Endothelial cell of umbilical vein (primary cell): ENCODE measurements at regions not wholly inside any gene's neighbourhood (a gene's known extent, or its start where the extent isn't known, plus 50 kb on each side); places are given as distances from the start of the nearest gene placed in this dataset.

Source experiments
- BruUV-seq: library from RNA; stranded (reverse); fragments of 400-500 nt; replicated peaks from 2 replicates; lab custom pipeline; 2021; lab: Mats Ljungman, UMichigan
- CTCF ChIA-PET: fragments of 300-600, 350-600 bp; sonication (Branson Sonifier 250); formaldehyde crosslinking; loops from one replicate; lab custom pipeline; 2021; ENCODE audit warnings: antibody characterized with exemption, inconsistent platforms; lab: Charles Lee
- POLR2A ChIA-PET: fragments of 300-600, 350-600 bp; sonication (Branson Sonifier 250); formaldehyde crosslinking; loops from one replicate; lab custom pipeline; 2021; ENCODE audit warnings: antibody characterized with exemption, inconsistent platforms; lab: Charles Lee
- DNase-seq: peaks from one replicate; pipeline ENCODE4 v3.0.0-alpha.2; 2011; ENCODE audit warnings: low read depth, low spot score
- FAIRE-seq: peaks from 2 replicates; lab custom pipeline; 2011; peaks lifted over from hg19 to GRCh38; lab: Jason Lieb, UNC
- H2AFZ ChIP-seq: 2 replicates; pipeline ENCODE4 v1.6.0; 2012; ENCODE audit warnings: low read depth, low read length, control low read depth, inconsistent platforms
- H3K27ac ChIP-seq: 2 replicates; pipeline ENCODE4 v1.5.1; 2011; ENCODE audit warnings: low read depth, mild to moderate bottlenecking, control low read depth, low read length, moderate library complexity; ENCODE audit not compliant: insufficient read depth
- H3K27me3 ChIP-seq, 2 experiments: 2 replicates each; pipeline versions ENCODE4 v1.6.0 to v1.6.1; 2011; ENCODE audit warnings: low read length in 2 of 2, mixed read lengths in 1 of 2; ENCODE audit not compliant: control insufficient read depth in 2 of 2, insufficient read depth in 2 of 2
- H3K36me3 ChIP-seq, 2 experiments: 2 replicates in 1 of 2; 3 replicates in 1 of 2; pipeline ENCODE4 v1.5.1; 2011; ENCODE audit warnings: low read length in 2 of 2, mild to moderate bottlenecking in 1 of 2, moderate library complexity in 1 of 2; ENCODE audit not compliant: control insufficient read depth in 2 of 2, insufficient read depth in 2 of 2; ENCODE audit errors: extremely low read depth in 1 of 2
- H3K4me1 ChIP-seq: 3 replicates; pipeline ENCODE4 v1.5.1; 2011; ENCODE audit warnings: mild to moderate bottlenecking, low read length; ENCODE audit not compliant: control insufficient read depth, insufficient read depth; ENCODE audit errors: extremely low read depth
- H3K4me2 ChIP-seq: 2 replicates; pipeline ENCODE4 v1.6.1; 2011; ENCODE audit warnings: low read length, control low read depth, mixed read lengths; ENCODE audit not compliant: insufficient read depth
- H3K4me3 ChIP-seq, 3 experiments: fragments of 200-600 bp in 1 of 3; sonication (generic), shearing (Covaris generic) in 1 of 3; replicated peaks in 1 of 3; 2 replicates each; pipeline ENCODE4 v1.5.1; 2011 to 2016; ENCODE audit warnings: control low read depth in 3 of 3, low read length in 3 of 3, mild to moderate bottlenecking in 2 of 3, inconsistent platforms in 1 of 3, low read depth in 1 of 3, moderate library complexity in 1 of 3; ENCODE audit not compliant: insufficient read depth in 1 of 3
- H3K79me2 ChIP-seq: 2 replicates; pipeline ENCODE4 v1.6.0; 2012; ENCODE audit warnings: low read length, inconsistent platforms; ENCODE audit not compliant: control insufficient read depth, insufficient read depth
- H3K9ac ChIP-seq: replicated peaks from 2 replicates; pipeline ENCODE3; 2011; ENCODE audit warnings: low read length, control low read depth; ENCODE audit not compliant: insufficient read depth; ENCODE audit errors: extremely low read depth
- H3K9me1 ChIP-seq: replicated peaks from 3 replicates; pipeline ENCODE4 v1.6.0; 2011; ENCODE audit warnings: mild to moderate bottlenecking, low read length; ENCODE audit not compliant: control insufficient read depth, insufficient read depth; ENCODE audit errors: extremely low read depth
- H3K9me3 ChIP-seq: replicated peaks from 2 replicates; pipeline ENCODE4 v1.5.1; 2012; ENCODE audit warnings: low read length, inconsistent platforms; ENCODE audit not compliant: control insufficient read depth, insufficient read depth
- H4K20me1 ChIP-seq: replicated peaks from 2 replicates; pipeline ENCODE3; 2011; ENCODE audit warnings: mild to moderate bottlenecking, low read length; ENCODE audit not compliant: control insufficient read depth, insufficient read depth; ENCODE audit errors: extremely low read depth
- CTCF ChIP-seq, 2 donors: IDR thresholded peaks; 1 replicate in 1 of 2; 2 replicates in 1 of 2; pipeline ENCODE4 v1.5.1; 2011; ENCODE audit warnings: low read length in 2 of 2, mild to moderate bottlenecking in 2 of 2, moderate library complexity in 2 of 2, control low read depth in 1 of 2, inconsistent platforms in 1 of 2, low read depth in 1 of 2; ENCODE audit not compliant: insufficient read depth in 1 of 2; ENCODE audit errors: extremely low read depth in 1 of 2
- EZH2 ChIP-seq: IDR thresholded peaks from 2 replicates; pipeline ENCODE4 v1.6.1; 2012; ENCODE audit warnings: borderline replicate concordance, low read depth, mild to moderate bottlenecking, moderate library complexity, low read length, inconsistent platforms; ENCODE audit not compliant: severe bottlenecking
- FOS ChIP-seq: IDR thresholded peaks from 2 replicates; pipeline ENCODE4 v1.6.1; 2011; ENCODE audit warnings: mild to moderate bottlenecking, low read length, moderate library complexity, borderline replicate concordance; ENCODE audit not compliant: insufficient read depth
- GATA2 ChIP-seq: IDR thresholded peaks from 2 replicates; pipeline ENCODE4 v1.7.0; 2011; ENCODE audit warnings: low read depth, mild to moderate bottlenecking, moderate library complexity, mixed read lengths, low read length; ENCODE audit not compliant: insufficient read length, insufficient read depth
- JUN ChIP-seq: IDR thresholded peaks from 2 replicates; pipeline ENCODE4 v1.6.1; 2011; ENCODE audit warnings: borderline replicate concordance, low read depth; ENCODE audit not compliant: insufficient read length, insufficient read depth
- MAX ChIP-seq: IDR thresholded peaks from 2 replicates; pipeline ENCODE4 v1.6.1; 2011; ENCODE audit not compliant: insufficient read depth, insufficient read length
- MYC ChIP-seq: IDR thresholded peaks from one replicate; pipeline ENCODE4 v1.6.1; 2011; ENCODE audit warnings: mild to moderate bottlenecking, low read depth, low read length
- POLR2A ChIP-seq: IDR thresholded peaks from 2 replicates; pipeline ENCODE4 v1.6.1; 2012; ENCODE audit warnings: low read depth, mild to moderate bottlenecking, control low read depth, low read length
- POLR2AphosphoS5 ChIP-seq: IDR thresholded peaks from 2 replicates; pipeline ENCODE4 v1.6.1; 2012; ENCODE audit warnings: low read depth, mild to moderate bottlenecking, control low read depth, low read length, moderate library complexity; ENCODE audit not compliant: insufficient read depth
- dilution Hi-C: fragments of 300-500 bp; cut with MboI; formaldehyde crosslinking; loops from one replicate; pipeline ENCODE4 v1.15.0; 2019; ENCODE audit warnings: low sequenced_read_pairs; ENCODE audit not compliant: extremely low pct_ligation_motif_present
- intact Hi-C: fragments of 100-400 bp; cut with micrococcal nuclease; formaldehyde crosslinking; loops from one replicate; pipeline ENCODE4 v1.10.0; 2022

- dilution Hi-C loops (no loop called here), intact Hi-C loops (no loop called here)
- Histone ChIP-seq H4K20me1 (no peaks in the 10 kb centered on the region), H2AFZ (no peak overlapping the region), H3K4me3 (no peak overlapping the region), H3K9me3 (no peaks in the 10 kb centered on the region), H3K9me1 (no peaks in the 10 kb centered on the region), H3K79me2 (no peaks in the 10 kb centered on the region), H3K27ac (no peak overlapping the region), H3K27me3 (no peaks in the 10 kb centered on the region), H3K4me1 (peaks cover 2% of the 10 kb centered on the region), H3K4me2 (no peak overlapping the region), H3K36me3 (no peaks in the 10 kb centered on the region), H3K9ac (no peak overlapping the region)
- DNase-seq (no peak), FAIRE-seq (no peak)
- POLR2A ChIA-PET, result no interaction called here
- BruUV-seq, result no TSS peak
- TF ChIP-seq GATA2 (no peak), EZH2 (no peak), MAX (no peak), POLR2A (no peak), JUN (no peak), POLR2AphosphoS5 (no peak), MYC (no peak), FOS (no peak), CTCF (IDR thresholded peaks at IDR 0.05; ENCODE audit: extremely low read depth in 1 of 2, insufficient read depth in 1 of 2, low read depth in 1 of 2, low read length in 2 of 2) (no peak)
- CTCF ChIA-PET, result interaction anchor here (1.4 kb wide), 1 partner anchor 10 kb away, joined by 3 read pairs; no protein-coding TSS in a partner anchor
Measured at GRCh38 chr4:56086073-56086541, 137.4 kb downstream of the CEP135 start.
